CD1c-positive myeloid dendritic cell (primary cell): ENCODE measurements at regions not wholly inside any gene's neighbourhood (a gene's known extent, or its start where the extent isn't known, plus 50 kb on each side); places are given as distances from the start of the nearest gene placed in this dataset.
"Not testable (repeated sequence)": the region's sequence is repeated elsewhere in the genome, so short reads cannot be mapped to it uniquely, and the experiment has no call there.

Experiments
- DNase-seq: peaks from one replicate; pipeline ENCODE4 v3.0.0-alpha.2; 2016; ENCODE audit errors: extremely low spot score

- no peak for DNase-seq
Observed at GRCh38 chr2:60246583-60246982, 306.9 kb downstream of the BCL11A start.

DNA sequence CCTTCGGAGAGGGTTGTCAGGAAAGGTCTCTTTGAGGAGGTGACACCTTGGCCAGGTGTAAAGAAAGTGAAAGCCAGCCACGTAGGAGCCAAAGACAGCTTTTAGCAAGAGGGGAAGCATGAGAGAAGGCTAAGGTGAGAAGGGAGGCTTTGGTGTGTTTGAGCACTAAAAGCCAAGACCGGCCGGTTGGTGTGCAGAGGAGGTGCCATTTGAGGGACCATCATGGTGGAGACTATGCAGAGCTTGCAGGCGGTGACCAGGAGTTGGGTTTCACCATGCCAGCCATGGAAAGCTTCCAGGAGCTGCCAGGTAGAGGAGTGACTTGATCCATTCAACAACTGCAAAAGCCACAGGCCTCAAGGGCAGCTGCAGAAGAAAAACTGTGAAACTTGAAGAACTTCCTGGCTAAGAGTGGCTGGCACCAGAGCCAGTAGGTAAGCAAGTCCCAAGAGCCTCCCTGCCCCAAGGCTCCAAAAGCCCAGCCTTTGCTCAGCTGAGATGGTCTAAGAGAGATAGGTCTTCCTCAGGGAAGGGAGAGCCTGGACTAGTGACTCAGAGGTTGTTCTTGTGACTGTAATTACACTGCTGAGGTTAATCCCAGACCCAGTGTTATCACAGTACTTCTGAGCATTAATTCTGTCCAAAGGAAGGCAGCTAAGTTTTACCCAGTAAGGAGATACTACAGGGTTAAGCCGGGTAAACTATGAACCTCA, 319.0 kb downstream of the BCL11A start:
- DNase-seq = no peak

DNA sequence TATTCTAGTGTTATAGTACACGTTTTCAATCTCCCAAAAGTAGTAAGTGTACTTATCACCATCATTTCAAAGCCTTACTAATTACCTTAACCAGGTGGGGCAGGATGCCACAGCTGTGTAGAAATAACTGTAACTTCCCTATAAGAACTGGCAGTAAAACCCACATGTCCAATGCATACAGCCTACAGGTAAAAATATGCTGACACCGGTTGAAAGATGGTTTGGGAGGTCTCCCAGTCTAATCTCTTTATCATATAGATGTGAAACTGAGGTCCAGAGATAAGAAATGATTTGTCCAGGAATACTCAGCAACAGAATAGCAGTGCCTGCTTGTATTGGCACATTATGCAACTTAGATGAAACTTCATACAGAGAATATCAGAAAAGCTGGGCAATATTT, 322.9 kb downstream of the BCL11A start:
- no peak for DNase-seq

GRCh38 chr2:60230037-60230436, 323.4 kb downstream of the BCL11A start:
- no peak for DNase-seq

GRCh38 chr2:60226943-60227342, 326.5 kb downstream of the BCL11A start:
- no peak for DNase-seq

- DNase-seq = no peak
Observed at GRCh38 chr2:60226191-60226590, 327.3 kb downstream of the BCL11A start.

DNA sequence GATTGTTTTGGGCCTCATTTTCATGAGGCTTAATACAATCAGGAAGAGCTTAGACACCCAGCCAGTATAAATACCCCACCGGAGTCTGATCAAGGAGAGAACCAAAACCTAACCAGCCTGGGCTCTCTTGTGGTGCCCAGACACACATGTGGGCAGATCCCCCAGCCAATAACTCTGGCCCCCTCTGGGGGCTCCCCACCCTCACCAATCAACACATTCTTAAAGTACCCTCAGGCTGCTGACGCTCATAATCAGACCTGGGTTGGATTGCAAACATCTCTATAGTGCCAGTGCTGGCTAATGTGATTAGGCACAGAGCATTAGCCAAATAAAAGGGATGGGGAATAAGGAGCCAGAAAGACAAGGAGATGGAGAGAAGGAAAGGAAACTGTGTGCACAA, 329.6 kb downstream of the BCL11A start:
- DNase-seq = no peak

DNA sequence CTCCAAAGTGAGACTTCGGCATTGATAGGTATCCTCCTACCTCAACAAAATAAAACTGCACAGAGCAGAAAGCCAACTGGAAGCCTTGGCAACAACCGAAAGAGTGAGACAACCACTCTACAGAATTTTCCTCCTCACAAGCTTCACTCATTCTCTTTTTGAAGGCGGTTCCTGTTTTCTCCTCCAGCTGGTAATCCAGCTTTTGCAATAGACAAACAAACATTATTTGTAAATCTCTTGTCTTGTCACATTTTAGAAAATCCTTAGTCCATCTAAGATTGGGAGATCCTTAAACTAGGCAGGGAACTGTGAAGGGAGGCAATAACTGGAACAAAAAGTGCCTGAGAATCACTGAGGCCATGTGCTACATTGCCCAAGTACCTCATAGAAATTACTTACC, 332.4 kb downstream of the BCL11A start:
- no peak for DNase-seq

DNA sequence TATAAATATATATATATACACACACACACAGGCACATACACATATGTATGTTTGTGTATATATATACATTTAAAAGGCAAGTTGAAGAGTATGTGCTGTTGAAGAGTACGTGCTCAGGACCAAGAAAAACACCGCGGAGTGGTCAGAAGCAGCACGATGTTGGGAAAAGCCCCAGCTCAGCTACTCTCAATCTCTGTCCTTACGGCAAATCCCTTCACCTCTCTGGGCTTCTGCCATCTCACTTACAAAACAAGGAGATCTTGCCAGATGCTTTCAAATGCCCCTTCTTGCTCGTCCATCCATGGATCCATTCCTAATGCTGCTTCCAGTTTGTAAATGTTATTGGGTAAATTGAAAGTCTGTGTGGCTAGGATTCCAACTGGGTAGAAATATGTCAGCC, 333.9 kb downstream of the BCL11A start:
- DNase-seq = no peak

GRCh38 chr2:60216452-60216995, 336.9 kb downstream of the BCL11A start:
- no peak for DNase-seq

DNA sequence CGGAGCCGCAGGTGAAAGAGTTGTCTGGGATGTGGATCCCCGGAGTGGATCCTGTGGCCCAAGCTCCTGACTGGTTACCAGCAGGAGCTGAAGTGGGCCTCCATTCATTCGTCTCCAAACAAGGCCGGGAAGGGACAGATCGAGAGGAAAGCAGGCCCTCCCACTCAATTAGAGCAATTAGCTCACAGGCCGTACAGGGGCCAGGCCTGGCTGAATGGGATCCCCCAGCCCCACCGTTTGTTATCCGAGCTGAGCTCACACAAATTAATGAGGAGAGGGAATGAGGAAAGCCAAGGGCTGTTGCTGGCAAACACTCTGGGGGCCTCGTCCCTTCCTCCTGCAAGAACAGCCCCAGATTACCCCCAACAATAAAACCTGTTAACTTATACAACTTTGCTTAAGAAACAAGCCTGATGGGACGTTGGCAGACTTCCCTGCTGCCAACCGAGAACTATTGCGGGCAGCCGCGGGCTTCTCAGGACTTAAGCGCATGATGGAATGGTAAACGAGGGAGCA, 338.0 kb downstream of the BCL11A start:
- DNase-seq = no peak

GRCh38 chr2:60214626-60214875, 338.9 kb downstream of the BCL11A start:
- no peak for DNase-seq

- DNase-seq = peak; percentile 43
Observed at GRCh38 chr2:60213865-60214625, 339.4 kb downstream of the BCL11A start.

DNA sequence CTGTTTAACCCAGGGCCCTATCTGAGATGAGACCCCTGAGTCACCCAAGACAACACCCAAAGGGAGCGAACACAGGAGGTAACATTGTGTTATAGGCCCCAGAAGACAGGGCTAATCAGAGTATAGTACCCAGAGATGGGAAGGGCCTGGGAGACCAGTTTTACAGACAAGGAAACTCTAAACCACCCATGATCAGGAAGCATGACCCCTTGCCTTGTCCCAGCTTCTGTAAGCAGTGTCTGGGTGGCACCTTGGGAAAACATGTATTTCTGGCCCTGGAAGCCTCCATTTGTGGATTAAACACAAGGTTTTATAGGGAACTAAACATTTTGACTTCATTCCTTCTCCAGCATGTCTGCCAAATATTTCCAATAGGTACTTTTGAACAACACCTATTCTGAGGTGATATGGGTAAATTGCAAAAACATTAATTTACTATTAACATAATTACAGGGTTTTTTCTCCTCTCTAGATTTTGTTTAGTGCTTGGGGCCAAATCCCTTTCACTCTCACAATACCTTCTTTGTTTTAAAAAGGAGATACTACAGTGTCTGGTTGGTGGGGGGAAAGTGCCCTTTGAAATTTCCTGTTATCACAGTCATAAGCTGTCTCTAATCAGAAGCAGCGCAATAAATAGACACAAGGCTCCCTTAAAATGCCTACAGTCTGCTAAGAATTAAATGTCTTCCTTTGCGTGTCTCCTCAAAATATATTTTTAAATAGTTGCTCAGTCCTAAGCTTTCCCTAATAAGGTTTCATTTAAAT, 341.1 kb downstream of the BCL11A start:
- DNase-seq = no peak

DNA sequence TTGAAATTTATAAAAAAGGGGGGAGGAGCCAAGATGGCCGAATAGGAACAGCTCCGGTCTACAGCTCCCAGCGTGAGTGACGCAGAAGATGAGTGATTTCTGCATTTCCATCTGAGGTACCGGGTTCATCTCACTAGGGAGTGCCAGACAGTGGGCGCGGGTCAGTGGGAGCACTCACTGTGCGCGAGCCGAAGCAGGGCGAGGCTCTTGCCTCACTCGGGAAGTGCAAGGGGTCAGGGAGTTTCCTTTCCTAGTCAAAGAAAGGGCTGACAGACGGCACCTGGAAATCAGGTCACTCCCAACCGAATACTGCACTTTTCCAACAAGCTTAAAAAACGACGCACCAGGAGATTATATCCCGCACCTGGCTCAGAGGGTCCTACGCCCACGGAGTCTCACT, 364.4 kb downstream of the BCL11A start:
- DNase-seq = not testable (repeated sequence)

GRCh38 chr2:60175290-60175689, 378.2 kb downstream of the BCL11A start:
- DNase-seq = no peak

DNA sequence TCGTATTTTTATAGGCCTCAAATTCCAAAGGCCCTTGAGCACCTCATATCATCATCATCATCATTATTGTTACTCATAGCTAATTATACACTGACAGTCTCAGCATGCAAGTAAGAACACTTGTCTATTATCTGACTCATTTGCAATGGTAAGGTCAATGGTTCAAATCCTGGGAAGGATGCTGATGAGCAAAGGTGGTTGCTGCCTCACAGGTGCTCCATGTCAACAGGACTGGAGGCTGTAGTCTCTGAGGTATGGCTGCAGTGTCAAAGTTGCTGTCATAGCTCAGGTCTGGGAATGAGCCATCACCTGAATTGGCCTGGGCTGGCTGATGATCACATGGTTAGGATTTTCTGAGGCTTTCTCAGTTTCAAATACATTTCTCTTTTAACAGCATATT, 379.3 kb downstream of the BCL11A start:
- no peak for DNase-seq

DNA sequence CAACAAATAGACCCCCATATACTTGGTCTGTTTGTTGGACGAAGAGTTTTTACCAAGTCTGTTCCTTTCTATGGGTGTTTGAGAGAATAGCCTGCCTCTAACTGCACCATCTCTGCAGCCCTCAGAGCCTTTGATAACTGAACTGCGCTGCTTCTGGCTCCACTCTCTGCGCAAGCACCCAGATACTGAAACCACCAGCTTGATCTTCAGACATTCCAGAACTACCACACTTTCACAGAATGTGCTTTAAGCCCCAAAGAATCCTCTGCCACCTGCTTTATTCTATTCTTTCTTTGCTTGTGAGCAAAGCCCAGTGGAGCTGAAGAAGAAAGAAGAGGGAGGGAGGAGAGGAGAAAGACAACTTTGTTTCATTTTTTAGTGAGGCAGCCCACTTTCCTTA, 380.7 kb downstream of the BCL11A start:
- no peak for DNase-seq

DNA sequence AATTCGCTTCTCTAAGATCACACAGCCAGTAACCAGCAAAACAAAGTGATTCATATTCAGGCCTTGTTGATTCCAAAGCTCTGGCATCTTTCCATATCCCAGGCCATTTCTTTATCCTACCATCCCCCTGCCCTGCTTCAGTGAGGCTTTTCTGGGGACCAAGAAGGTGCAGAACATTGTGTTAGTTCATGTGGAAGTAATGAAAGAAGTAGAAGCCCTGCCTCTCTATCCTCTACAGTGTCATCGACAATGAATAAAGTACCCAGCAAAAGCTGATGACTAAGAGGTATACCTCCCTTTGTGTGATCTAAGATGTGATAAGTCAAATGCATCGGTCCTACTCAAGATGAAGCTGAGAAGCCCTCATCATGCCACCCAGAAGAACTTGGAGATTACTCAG, 383.2 kb downstream of the BCL11A start:
- no peak for DNase-seq

DNA sequence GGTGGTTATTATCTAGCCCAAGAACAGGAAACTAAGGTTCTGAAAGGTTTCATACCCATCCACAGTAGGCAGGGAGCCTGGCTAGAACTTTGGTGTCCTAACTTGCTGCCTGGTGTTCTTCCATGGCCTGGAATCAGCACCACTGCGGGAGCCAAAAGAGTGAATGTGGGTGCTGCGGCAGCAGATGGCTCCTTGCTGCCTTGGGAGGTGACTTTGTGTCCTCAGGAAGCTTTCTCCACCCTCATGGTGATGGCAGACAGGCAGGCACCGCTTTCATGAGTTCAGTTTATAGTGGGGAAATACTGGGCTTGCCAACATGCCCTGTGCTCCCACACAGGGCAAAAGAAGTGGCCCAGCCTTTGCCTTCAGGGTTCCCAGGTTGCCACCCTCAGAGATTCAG, 385.2 kb downstream of the BCL11A start:
- no peak for DNase-seq

DNA sequence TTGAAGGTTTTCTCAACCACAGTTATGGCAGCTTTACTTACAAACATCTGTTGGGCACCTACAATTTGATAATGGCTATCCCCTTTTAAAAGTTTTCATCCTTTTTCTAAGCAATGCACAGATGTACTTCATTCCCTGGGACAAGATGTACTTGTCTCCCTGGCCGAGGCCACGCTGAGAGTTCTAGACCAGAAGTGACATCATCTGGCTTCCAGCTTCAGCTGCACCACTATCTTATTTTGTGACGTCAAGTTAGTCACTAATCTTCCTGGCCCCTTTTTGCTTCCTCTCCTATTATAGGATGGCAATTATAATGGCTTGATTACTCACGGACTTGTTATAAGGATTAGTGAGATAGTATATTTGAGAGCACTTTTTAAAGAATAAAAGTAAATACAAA, 386.4 kb downstream of the BCL11A start:
- DNase-seq = no peak

DNA sequence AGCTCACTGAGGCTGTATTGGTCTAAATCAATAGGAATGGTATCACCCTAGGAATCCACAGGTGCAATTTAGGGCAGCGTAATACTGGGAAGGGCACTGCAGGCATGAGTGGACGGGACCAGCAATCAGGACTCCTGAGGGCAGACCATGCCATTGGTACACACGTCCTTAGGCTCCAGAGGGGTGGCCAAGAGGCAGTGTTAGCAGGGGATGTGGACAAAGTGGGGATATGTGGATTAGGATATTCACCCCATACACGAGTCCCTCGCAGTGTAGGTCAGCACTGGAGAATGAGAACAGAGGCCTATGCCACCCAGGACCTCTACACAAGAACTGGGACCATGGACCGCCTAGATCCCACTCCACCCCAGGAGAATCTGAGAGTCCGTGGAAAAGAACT, 389.8 kb downstream of the BCL11A start:
- DNase-seq = no peak

DNA sequence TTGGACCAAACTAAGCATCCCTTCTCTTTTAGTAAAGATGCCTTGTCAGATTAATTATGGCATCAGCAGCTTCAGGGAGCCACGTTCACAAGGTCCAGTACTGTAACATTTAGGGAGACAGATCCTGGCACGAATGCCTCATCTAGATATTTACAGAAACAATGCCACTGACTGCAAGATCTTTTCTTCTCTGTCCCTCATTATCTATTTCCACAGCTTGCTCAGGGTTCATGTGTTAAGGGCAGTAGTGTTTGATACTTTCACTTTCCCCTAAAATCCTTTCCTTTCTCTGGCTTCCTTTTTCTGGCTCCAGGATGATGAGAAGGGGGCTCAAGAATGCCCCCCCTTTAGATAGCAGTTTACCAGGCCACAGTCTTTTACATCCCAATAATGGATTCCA, 393.9 kb downstream of the BCL11A start:
- DNase-seq = no peak
